HepG2 (cell line): ENCODE measurements at regions not wholly inside any gene's neighbourhood (a gene's known extent, or its start where the extent isn't known, plus 50 kb on each side); places are given as distances from the start of the nearest gene placed in this dataset.

Experiments
- ATAC-seq: fragments of 200-7000 bp; cut with Tn5 transposase; 3 replicates; pipeline ENCODE4 v1.9.1; 2020; ENCODE audit warnings: mild to moderate bottlenecking, moderate library complexity
- BruUV-seq: library from RNA; stranded (reverse); fragments of 400-500 nt; replicated peaks from 2 replicates; lab custom pipeline; 2021; lab: Mats Ljungman, UMichigan
- CTCF ChIA-PET: fragments of 300-600 bp; formaldehyde crosslinking; extraction: SDS; loops from one replicate; lab custom pipeline; 2021; ENCODE audit warnings: low total read pairs, inconsistent platforms, low intra/inter-chr PET ratio; lab: Yijun Ruan, JAX
- POLR2A ChIA-PET: fragments of 350-600 bp; sonication (Branson Sonifier 250); formaldehyde crosslinking; loops from one replicate; lab custom pipeline; 2020; ENCODE audit warnings: antibody characterized with exemption, inconsistent platforms; lab: Yijun Ruan, JAX
- DNase-seq: peaks from one replicate; pipeline ENCODE4 v3.0.0-alpha.2; 2015; ENCODE audit warnings: low spot score
- FAIRE-seq: peaks from 3 replicates; lab custom pipeline; 2011; peaks lifted over from hg19 to GRCh38; lab: Jason Lieb, UNC
- H2AFZ ChIP-seq: one replicate; pipeline ENCODE4 v1.6.1; 2011; ENCODE audit warnings: low read length, inconsistent platforms
- H3K27ac ChIP-seq: fragments of 300-600 bp; 3 replicates; pipeline ENCODE4 v1.8.0; 2011; ENCODE audit warnings: mixed run types, mild to moderate bottlenecking, mixed read lengths, low read length, inconsistent platforms; ENCODE audit not compliant: insufficient read depth; ENCODE audit errors: extremely low read length
- H3K27me3 ChIP-seq, 2 experiments: fragments of 200-600 bp in 1 of 2; 2 replicates in 1 of 2; 3 replicates in 1 of 2; pipeline versions ENCODE4 v1.6.0 to v1.8.0; 2011; ENCODE audit warnings: low read length in 2 of 2, mild to moderate bottlenecking in 2 of 2, moderate library complexity in 2 of 2, inconsistent platforms in 1 of 2; ENCODE audit not compliant: insufficient read depth in 2 of 2, control insufficient read depth in 1 of 2
- H3K36me3 ChIP-seq, 2 experiments: fragments of 200-600 bp in 1 of 2; replicated peaks in 1 of 2; 2 replicates in 1 of 2; 3 replicates in 1 of 2; pipeline versions ENCODE4 v1.5.1 to v1.8.0; 2011; ENCODE audit warnings: low read length in 2 of 2, inconsistent platforms in 1 of 2; ENCODE audit not compliant: insufficient read depth in 2 of 2, control insufficient read depth in 1 of 2
- H3K4me1 ChIP-seq: 2 replicates; pipeline ENCODE4 v1.5.1; 2012; ENCODE audit warnings: low read length, inconsistent platforms; ENCODE audit not compliant: insufficient read depth
- H3K4me2 ChIP-seq: 2 replicates; pipeline ENCODE4 v1.6.0; 2011; ENCODE audit warnings: low read depth, low read length, inconsistent platforms
- H3K4me3 ChIP-seq, 3 experiments: fragments of 200-600 bp in 1 of 3; sonication (generic), shearing (Covaris generic) in 1 of 3; replicated peaks in 1 of 3; 2 replicates each; pipeline ENCODE4 v1.5.1; 2011 to 2016; ENCODE audit warnings: low read length in 3 of 3, inconsistent platforms in 2 of 3, low read depth in 2 of 3, mild to moderate bottlenecking in 2 of 3, control low read depth in 1 of 3, mixed read lengths in 1 of 3; ENCODE audit not compliant: insufficient read depth in 1 of 3
- H3K79me2 ChIP-seq: one replicate; pipeline ENCODE4 v1.6.1; 2011; ENCODE audit warnings: low read length, inconsistent platforms; ENCODE audit not compliant: insufficient read depth
- H3K9ac ChIP-seq: 2 replicates; pipeline ENCODE4 v1.6.0; 2011; ENCODE audit warnings: mild to moderate bottlenecking, low read depth, low read length, inconsistent platforms; ENCODE audit not compliant: insufficient read depth
- H3K9me3 ChIP-seq: 2 replicates; pipeline ENCODE4 v1.5.1; 2012; ENCODE audit warnings: mild to moderate bottlenecking, low read length
- H4K20me1 ChIP-seq: 2 replicates; pipeline ENCODE4 v1.6.0; 2011; ENCODE audit warnings: inconsistent platforms, mild to moderate bottlenecking, low read length, moderate library complexity; ENCODE audit not compliant: insufficient read depth
- ETV5 ChIP-seq: IDR thresholded peaks from 2 replicates; pipeline ENCODE4 v1.6.1; 2018; ENCODE audit warnings: missing biosample characterization, missing genetic modification reagents, inconsistent platforms, borderline replicate concordance
- FOXO1 ChIP-seq: sonication (generic); formaldehyde crosslinking; IDR thresholded peaks from 2 replicates; pipeline ENCODE4 v1.4.0; 2020; ENCODE audit warnings: missing genetic modification reagents
- ZGPAT ChIP-seq: IDR thresholded peaks from 2 replicates; pipeline ENCODE4 v1.6.1; 2016; ENCODE audit warnings: mild to moderate bottlenecking
- ZNF260 ChIP-seq: sonication (generic); formaldehyde crosslinking; IDR thresholded peaks from 2 replicates; pipeline ENCODE4 v1.4.0; 2020; ENCODE audit warnings: missing genetic modification reagents, low read depth, mild to moderate bottlenecking, borderline replicate concordance
- ZNF607 ChIP-seq: sonication (generic); formaldehyde crosslinking; IDR thresholded peaks from 2 replicates; pipeline ENCODE4 v1.5.1; 2020; ENCODE audit warnings: missing genetic modification reagents, mild to moderate bottlenecking, borderline replicate concordance
- whole genome bisulfite sequencing: methylation state at CpG from one replicate; pipeline ENCODE4 v1.1.6; 2017; ENCODE audit warnings: low lambda C conversion rate; 5-methylcytosine and 5-hydroxymethylcytosine counted together
- in situ Hi-C: cut with HindIII; loops from 2 replicates; pipeline ENCODE4 v1.10.0; 2017; ENCODE audit warnings: low pct_unique_long_range_greater_than_20kb; ENCODE audit not compliant: extremely low pct_ligation_motif_present
- intact Hi-C: fragments of 100-400 bp; cut with micrococcal nuclease; formaldehyde crosslinking; loops from one replicate; pipeline ENCODE4 v1.10.0; 2022; ENCODE audit not compliant: unreplicated experiment

GRCh38 chr5:2003690-2004365, 121.1 kb upstream of the IRX4 start (continued):
- TF ChIP-seq ZNF607 (CRISPR knock-in tag): no peak
- TF ChIP-seq ETV5: no peak
- TF ChIP-seq ZGPAT (CRISPR knock-in tag): no peak
- no peak for TF ChIP-seq ZNF260 (CRISPR knock-in tag)
- TF ChIP-seq, all 625 proteins: peak for 0

GRCh38 chr5:2003206-2003605, 120.5 kb upstream of the IRX4 start:
- no peaks in the 10 kb centered on the region for H4K20me1 ChIP-seq
- H3K27ac ChIP-seq: no peak overlapping the region
- FAIRE-seq (no peak), DNase-seq (no peak), ATAC-seq (no peak)
- intact Hi-C loops: no loop called here
- no peak overlapping the region for H2AFZ ChIP-seq
- no peak overlapping the region for H3K4me2 ChIP-seq
- ChIA-PET CTCF (no interaction called here), POLR2A (no interaction called here)
- no peak overlapping the region for H3K4me3 ChIP-seq
- H3K27me3 ChIP-seq: peaks cover 8 to 64% of the 10 kb centered on the region in 2 experiments; a peak in 4 of 5 replicates
- no peaks in the 10 kb centered on the region for H3K9me3 ChIP-seq
- BruUV-seq: no TSS peak
- in situ Hi-C loops: no loop called here
- H3K9ac ChIP-seq: no peak overlapping the region
- 6% methylated on average over 6 of the region's 10 CpGs for WGBS
- H3K79me2 ChIP-seq: no peaks in the 10 kb centered on the region
- no peak for TF ChIP-seq FOXO1 (CRISPR knock-in tag)
- TF ChIP-seq, all 625 proteins: peak for 0
- Histone ChIP-seq H3K4me1 (no peaks in the 10 kb centered on the region), H3K36me3 (no peaks in the 10 kb centered on the region)
